Stimulated activated CD8-positive, alpha-beta memory T cell treated with anti-CD3 and anti-CD28 coated beads, Interleukin-4, amount 100 ng/mL, for 48 hours (primary cell): ENCODE measurements at regions not wholly inside any gene's neighbourhood (a gene's known extent, or its start where the extent isn't known, plus 50 kb on each side); places are given as distances from the start of the nearest gene placed in this dataset.
"Not testable (repeated sequence)": the region's sequence is repeated elsewhere in the genome, so short reads cannot be mapped to it uniquely, and the experiment has no call there.

Experiments
- DNase-seq: peaks from one replicate; pipeline ENCODE4 v3.0.0-alpha.2; 2020

DNA sequence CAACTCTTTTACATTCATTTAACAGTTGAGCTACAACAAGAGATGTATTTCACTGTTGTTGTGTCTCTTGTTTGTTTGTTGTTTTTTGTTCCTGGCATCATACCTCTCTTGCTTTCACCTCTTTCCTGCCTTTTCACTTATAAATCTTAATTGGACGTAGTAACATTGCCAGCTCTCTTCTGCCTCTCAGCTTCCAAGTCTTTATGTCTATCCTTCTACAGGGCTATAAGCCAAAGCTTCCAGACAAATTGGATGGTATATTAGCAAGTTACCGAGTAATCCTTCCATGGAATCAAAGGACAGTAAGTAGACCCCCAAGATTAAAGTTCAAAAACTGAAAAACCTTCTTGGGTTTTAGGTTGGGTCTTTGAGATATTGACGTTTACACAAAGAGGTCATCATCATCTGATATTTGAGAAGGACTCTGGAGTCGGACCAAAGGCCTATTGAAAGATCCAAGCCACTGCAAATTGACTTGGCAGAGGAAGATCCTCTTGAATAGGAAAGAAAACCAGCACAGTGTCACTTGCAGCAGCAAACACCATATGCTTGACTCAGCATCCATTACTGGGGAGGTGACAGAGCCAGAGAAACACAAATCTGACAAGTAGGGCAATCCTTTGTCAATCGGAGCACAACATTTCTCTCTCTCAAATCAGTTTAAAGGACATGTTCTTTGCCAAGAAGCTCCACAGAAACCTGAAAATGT, 648.5 kb upstream of the NR2F2 start:
- no peak for DNase-seq

DNA sequence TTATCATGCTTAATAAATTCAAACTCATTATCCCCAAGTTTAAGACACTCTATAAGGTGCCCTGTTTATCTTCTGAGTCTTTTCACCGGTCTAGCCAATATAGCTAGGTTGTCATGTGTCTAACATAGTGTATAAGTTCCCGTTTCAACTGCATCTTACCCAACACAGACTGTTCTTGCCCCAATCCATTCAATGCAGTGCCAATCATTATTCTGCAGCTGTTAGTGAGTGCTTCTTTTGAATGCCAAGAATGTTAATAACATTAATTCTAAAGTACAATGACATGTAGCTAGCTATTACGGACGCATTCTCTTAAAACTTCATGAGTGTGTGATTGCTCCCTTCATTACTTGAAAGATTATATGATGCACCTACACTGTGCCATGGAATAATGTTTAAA, 646.4 kb upstream of the NR2F2 start:
- DNase-seq: no peak

DNA sequence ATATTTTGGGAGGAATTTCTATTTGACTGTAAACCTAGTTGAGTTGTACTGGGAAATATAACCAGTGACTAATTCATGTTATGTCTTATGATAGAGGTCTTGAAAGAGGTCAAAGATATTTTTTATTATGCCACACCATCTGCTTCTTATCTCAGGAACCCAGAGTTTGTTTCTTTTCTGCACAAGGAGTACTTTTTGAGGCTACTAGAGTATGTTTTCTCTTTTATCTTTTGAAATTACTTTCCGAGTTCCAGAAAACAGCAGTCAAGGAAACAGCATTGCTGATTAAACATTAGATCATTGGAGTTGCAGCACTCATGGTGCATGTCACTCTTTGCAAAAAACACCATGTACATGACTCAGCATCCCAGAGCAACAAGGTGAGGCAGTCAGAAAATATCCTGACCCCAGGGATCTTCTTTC, 645.8 kb upstream of the NR2F2 start:
- no peak for DNase-seq

DNA sequence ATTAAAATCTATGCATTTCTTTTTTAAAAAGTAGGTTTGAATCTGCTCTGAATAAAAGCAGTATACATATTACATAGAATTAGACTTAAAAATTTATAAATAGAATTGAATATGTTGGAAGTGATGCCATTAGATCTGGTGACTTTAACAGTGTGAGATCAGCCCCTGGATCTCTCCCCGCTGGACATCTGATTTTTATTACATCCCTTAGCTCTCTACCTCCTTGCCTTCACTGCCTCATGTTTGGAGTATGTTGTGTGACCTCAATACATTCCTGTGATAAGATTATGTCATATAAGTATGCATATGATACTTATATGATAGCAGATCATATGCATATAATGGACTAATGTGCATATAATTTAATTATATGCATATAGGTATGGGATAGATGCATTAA, 643.4 kb upstream of the NR2F2 start:
- no peak for DNase-seq

DNA sequence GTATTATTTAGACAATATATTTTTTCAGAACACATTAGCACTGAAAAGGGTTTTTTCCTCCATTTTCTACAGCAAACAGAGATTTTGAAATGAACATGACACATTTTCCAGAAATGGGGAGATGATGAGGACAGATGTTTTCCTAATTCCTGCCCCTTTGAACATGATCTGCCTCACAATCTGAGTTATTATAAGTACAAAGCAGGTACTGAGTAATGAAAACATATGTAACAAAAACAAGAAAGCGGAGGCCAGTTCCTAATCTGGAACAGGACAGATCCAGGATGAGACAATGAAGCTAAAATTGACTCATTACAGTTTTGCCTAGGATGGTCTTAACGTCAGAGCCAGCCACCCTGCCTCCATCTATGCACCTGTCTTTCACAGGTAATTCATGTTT, 642.8 kb upstream of the NR2F2 start:
- no peak for DNase-seq

DNA sequence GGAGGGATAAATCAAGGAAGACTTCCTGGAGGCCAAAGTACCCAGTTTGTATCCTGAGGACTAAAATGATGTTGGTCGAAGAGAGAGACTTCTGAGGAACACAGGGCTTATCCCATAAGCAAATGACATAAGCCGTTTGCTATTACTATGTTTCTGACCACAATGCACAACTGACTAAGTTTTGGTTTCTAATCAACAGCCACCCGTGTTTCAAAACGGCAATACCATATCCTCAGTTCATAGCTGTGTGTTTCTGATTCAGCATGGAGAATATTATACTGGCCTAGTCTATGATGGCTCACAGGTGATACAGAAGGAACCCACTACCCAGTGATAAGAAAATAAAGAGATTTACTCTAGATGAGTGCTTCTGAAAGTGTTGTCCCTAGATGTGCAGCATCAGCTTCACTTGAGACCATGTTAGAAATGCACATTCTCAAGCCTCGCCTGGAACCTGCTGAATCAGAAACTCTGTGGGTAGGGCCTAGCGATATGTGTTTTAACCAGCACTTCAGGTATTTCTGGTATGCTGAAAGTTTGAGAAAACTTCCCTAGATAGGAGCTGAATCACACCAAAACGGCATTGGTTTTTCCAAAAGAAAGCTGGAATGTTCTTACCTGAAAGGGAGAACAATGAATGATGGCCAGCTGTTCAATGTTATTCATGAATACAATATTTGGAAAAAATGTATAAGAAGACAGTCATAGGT, 639.7 kb upstream of the NR2F2 start:
- no peak for DNase-seq

DNA sequence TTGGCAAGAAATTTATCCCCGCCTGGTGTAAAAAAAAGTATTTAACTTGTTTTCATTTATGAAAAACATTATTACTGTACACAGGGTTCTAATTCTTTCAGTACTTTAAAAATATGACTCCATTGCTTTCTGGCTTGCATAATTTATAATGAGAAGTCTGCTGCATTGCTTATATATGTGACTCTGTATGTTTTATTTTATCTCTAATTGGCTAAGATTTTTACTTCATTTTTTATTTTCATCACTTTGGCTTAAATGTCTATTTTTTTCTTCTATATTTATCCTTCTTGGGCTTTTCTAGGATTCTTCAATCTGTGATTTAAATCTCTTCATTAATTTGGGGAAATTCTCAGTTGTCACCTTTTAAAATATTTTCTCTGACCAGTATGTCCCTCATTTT, 636.6 kb upstream of the NR2F2 start:
- DNase-seq: no peak

DNA sequence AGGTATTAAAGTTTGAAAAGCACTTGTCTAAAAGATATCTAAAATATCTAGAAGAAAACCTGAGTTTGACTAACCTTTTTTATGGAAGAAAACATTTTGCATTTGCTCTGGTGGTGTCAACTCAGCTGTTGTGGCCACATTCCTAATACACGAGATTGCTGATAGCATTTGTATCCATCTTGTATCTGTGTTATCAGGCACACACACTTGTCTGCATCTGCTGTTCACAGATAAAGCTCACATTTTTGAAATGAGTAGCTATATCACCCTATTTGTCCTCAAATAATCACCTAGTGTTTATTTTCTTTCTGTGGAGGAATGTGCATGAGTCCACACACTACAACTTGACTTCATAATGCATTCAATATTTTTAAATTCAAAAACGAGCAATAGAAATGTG, 632.3 kb upstream of the NR2F2 start:
- DNase-seq: no peak

DNA sequence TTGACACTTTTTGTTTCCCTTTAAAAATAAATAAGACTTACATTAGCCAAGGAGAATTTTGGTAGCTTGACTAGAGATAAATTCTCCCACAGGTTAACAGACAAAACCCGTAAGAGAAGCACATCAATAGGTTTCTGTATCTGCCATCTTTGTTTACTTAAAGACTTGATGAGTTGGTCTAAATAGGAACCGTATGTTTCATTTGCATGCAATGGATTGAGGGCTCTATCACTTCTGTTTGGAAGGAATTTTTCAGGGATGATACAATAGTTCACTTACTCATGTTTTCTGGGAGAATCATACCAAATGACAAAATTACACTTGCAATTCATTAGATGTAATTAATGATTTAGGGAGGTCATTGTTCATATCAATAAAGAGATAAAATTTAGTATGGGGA, 631.5 kb upstream of the NR2F2 start:
- no peak for DNase-seq

DNA sequence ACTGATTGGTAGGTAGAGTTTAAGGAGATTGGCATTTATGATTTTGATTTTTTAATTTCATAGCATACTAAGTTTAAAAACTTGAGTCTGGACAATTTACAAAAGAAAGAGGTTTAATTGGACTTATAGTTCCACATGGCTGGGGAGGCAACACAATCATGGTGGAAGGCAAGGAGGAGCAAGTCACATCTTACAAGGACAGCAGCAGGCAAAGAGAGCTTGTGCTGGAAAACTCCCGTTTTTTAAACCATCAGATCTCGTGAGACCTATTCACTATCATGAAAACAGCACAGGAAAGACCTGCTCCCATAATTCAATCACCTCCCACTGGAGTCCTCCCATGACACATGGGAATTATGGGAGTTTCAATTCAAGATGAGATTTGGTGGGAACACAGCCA, 630.9 kb upstream of the NR2F2 start:
- no peak for DNase-seq

DNA sequence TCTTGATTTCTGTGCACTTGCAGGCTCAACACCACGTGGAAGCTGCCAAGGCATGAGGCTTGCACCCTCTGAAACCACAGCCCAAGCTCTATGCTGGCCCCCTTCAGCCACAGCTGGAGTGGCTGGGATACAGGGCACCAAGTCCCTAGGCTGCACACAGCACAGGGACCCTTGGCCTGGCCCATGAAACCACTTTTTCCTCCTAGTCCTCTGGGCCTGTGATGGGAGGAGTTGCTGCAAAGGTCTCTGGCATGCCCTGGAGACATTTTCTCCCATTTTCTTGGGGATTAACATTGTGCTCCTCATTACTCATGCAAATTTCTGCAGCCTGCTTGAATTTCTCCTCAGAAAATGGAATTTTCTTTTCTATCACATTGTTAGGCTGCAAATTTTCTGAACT, 629.8 kb upstream of the NR2F2 start:
- DNase-seq: not testable (repeated sequence)

DNA sequence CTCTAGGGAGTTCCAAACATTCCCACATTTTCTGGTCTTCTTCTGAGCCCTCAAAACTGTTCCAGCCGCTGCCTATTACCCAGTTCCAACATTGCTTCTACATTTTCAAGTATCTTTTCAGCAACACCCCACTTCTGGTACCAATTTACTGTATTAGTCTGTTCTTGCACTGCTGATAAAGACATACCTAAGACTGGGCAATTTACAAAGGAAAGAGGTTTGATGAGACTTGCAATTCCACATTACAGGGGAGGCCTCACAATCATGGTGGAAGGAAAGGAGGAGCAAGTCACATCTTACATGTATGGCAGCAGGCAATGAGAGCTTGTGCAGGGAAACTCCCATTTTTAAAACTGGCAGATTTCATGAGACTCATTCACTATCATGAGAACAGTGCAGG, 629.1 kb upstream of the NR2F2 start:
- no peak for DNase-seq

DNA sequence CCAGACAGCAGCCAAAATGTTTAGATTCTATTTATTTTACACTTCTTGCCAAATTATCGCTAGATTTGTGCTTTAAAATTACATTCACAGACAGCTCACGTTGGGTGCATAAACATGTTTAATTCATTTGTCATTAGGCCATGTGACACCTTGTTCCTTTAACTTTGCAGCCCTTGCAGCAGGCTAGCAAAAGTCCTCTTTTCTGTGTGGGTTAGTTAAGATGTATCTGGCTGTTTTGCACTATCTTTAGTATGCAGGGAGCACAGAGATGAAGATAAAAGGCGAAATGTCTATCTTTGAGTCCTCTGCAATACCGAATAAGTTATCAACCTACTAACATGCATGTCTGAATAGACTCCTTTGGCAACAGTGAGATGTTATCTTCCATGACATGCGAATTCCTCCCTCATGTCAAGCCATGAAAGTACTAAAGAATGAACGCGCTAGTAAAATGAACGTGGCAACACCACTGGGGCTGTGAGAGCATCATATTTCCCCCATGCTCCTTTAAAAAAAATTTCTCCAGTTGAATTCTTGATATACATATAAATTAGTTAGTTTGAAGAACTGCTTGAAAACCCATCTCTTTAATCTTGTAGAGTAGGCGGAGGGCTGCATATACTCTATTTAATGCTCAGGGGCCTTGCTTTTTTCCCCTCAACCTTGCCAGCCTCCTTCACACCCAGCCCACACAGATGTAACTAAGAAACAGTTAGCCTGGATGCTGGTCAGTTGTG, 620.4 kb upstream of the NR2F2 start:
- no peak for DNase-seq

DNA sequence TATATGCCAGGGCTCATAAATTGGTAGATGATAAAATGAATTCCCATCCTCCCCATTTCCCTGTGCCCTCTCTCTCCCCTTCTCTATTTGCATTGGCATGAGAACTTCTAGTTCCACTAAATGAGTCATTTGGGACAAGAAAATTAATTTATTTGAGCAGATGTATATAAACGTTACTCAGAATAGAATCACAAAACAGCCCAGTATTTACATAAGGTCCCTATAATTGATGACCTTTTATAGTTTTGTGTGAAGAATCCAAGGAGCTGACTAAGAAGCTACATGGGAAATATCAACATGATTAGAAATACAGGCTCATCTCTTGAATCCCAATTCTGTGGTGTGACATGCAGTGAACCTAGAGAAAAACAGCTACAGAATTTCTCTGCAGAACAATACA, 617.7 kb upstream of the NR2F2 start:
- DNase-seq: no peak

DNA sequence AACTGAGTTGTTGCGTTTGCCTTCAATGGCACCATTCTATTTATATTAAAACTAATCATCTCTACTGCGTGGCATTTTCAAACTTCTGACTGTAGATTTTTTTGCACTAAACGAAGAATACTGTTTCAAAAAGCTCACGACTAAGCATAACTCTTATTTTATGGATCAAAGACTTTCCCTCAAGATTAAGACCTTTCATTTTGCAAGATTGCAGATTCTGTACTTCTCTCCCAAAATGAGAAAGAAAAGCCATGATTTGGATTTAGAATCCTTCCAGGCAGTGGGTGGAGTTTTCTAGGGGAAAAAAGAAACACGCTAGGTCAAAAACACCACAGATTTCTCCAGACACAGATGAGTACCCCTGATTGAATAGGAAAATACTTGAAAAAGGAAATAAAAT, 617.2 kb upstream of the NR2F2 start:
- no peak for DNase-seq

DNA sequence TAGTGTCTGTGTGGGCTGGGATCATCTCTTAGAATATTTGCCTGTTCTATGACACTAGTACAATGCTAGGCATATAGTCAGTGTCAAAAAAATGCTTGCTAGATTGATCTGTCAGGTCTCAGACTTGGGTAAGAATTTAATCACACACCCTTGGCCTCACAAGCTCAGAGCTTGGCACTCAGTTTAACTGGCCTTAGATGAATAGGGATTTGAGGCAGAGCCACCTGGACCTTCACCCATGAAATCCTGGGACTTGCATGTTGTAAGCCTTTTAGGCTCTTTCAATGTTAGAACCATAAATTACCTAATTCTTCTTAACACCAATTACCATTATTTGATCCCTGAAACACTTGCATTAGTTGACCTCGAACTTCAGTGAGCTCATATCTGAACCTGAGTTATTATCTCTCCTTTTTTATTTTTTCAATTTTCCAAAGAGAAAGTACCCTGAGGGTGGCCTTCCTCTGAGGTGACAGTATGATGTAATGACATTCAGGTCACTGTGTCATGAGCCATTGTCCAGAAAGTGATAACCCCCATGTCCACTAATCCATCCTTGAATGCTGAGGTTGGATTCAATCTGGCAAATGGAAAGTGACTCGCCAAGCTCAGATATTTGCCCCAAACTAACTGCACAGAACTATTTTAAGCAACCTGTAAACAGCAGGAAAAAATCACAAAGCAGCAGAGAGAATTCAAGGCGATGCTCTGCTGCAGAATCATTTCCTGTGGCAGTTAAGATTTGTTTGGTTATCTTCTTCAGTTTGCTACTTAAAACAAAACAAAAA, 615.2 kb upstream of the NR2F2 start:
- no peak for DNase-seq

DNA sequence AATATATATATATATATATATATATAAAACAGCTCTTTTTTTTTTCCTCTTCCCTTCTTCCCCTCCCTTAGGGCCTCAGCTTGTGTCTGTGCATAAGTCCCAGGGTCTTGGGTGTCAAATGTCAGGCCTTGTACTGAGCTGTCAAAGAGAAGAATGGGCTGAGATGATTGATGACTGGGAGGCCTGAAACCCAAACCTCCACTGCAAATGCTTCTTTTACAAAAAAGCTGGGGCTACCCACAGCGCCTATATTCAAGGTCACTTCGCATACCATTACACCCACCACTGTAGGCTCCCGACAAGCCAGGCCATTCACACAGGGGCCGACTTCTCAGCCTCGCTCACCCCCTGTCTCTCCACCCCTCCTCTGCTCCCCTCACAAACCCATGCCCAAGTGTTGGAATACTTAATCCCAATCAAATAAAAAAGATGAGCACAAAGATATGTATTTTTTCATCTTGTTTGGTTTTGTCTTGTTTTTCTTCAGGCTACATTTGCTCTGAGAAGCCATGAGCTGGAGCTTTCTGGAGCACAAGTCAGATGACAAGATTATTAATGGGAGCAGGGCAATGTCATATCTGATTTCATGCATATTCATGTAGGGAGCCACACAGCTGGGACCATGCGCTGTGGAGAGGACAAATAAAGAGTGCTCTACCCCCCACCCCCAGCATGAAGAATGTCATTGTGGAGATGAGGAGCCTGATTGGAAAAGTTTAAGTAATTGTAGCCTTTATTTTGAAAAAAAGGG, 614.4 kb upstream of the NR2F2 start:
- DNase-seq: no peak

DNA sequence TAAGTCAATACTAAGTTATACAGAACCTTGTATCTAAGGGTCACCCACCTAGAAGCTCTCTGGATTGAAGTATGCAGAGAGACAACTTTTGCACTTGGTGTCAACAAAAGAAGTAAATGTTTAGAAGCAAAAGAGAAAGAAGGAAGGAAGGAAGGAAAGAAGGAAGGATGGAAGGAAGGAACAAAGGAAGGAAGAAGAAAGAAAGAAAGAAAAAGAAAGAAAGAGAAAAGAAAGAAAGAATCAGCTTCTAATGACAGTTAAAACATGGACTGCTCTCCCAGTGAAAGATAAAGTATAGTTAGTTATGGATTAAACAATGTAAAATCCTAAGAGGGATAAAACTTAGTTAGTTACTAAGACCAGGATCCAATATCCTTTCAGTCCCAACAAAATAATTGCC, 613.8 kb upstream of the NR2F2 start:
- no peak for DNase-seq

DNA sequence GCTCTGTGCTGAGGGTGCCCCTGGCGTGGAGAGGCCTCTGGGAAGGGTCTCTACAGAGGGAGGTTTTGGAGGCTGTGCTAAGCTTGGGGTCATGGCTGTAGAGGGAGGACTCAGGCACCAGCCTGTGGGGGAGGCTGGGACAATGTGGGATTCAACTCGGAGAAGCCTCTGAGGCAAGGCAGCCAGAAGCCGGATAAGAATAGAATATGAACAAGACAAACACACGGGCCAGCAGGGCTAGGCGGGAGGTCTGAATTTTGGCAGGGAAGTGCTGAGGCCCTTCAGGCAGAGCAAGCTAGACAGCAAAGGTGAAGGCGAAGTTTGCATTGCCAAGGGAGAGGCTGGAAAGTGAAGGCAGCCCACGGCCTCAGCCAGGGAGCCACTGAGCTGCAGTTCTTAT, 612.1 kb upstream of the NR2F2 start:
- no peak for DNase-seq

DNA sequence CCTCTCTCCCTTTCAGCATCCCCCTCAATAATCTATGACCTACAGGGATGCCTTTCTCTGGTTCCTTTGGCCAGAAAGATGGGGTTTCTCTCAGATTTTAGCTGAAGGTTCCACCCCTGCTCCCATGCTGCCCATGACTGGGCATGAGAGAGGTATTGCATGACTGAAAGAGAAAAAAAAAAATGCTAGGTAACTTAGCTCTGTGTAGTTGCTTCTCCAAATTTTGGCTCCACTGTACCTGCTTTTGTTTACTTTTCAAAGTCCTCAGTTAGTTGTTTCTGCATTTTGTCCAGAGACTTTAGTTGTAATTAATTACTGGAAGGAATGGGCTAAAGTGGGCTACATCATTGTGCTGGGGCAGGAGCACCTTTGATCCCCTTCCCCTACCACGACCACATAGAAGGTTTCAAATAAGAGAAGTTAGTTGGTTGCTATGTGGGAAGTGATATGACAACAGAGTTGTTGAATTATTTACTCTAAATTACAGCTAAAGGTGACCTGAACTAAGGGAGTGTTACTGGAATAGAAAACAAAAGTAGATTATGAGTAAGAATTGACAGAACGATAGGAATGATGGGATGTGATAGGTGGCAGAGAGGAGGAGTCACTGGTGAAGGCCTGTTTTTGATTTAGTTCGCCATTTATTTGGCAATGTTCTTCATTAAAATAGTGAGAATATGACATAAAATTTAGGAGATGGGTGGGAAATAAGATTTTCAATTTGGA, 605.4 kb upstream of the NR2F2 start:
- no peak for DNase-seq

DNA sequence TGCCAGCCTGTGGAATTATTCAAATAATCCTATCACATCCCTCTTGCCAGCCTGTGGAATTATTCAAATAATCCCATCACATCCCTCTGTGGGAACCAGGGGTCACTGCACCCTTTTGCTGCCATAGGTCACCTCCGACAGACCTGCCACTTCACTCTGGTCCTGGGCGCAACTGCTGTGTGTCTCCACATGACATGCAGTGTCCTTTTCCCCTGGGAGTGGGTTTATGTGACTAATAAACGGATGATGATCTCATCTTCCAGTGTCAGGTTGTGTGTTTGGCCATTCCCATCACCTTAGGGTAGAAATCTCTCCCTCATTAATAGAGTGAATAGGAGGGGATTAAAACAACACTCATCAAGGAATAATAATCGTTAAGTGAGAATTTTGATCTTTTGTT, 603.6 kb upstream of the NR2F2 start:
- DNase-seq: no peak

DNA sequence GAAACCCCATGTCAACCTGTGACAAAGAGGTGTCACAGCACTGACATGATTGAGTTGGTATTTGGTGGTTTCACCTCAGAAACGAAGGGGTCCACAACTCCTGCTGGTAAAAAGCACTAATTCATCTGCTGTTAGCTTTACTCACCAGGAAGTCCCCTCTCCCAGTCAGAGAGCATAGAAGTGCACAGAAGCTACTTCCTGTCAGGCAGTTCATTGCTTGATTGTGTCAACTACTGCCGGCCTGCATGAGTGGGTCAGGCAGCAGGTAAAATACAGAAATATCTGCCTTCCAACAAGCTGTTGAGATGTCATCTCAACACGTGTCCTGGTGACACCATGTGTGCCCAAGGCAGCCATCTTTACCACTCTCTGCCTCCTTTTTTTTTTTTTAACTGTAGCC, 596.6 kb upstream of the NR2F2 start:
- DNase-seq: no peak
